Esophagus squamous epithelium (tissue), 4 donors: ENCODE measurements at regions not wholly inside any gene's neighbourhood (a gene's known extent, or its start where the extent isn't known, plus 50 kb on each side); places are given as distances from the start of the nearest gene placed in this dataset.

Experiments
- CTCF ChIP-seq, 6 experiments: fragments of 450-650 bp in 4 of 6; fragments of 200-600 bp in 2 of 6; sonication (generic) in 2 of 6; IDR thresholded peaks; one replicate each; pipeline ENCODE4 v1.5.1; 2016 to 2019; ENCODE audit warnings: antibody characterized with exemption in 6 of 6, mild to moderate bottlenecking in 4 of 6, moderate library complexity in 4 of 6
- POLR2A ChIP-seq, 4 donors: fragments of 450-650 bp; IDR thresholded peaks; one replicate each; pipeline ENCODE4 v1.6.1; 2017; ENCODE audit warnings: antibody characterized with exemption in 4 of 4, mild to moderate bottlenecking in 4 of 4, moderate library complexity in 3 of 4

GRCh38 chr6:45743028-45743615 is 272.5 kb downstream of the CLIC5 start:
- TF ChIP-seq POLR2A (IDR thresholded peaks at IDR 0.05) (no peak), CTCF (IDR thresholded peaks at IDR 0.05) (no peak)
